ENCODE measurements at regions not wholly inside any gene's neighbourhood (a gene's known extent, or its start where the extent isn't known, plus 50 kb on each side); places are given as distances from the start of the nearest gene placed in this dataset.

GRCh38 chr10:64156166-64156565, 635.0 kb downstream of the REEP3 start:
- Histone ChIP-seq H4K20me1 (ENCODE audit: control insufficient read depth, insufficient read depth, low read length, poor library complexity, severe bottlenecking) (no peaks in the 10 kb centered on the region), H3K27me3 (replicated peaks in 1 of 4; ENCODE audit: control extremely low read depth in 1 of 4, control insufficient read depth in 3 of 4, insufficient read depth in 4 of 4, low read length in 3 of 4) (no peaks in the 10 kb centered on the region), H2AFZ (ENCODE audit: insufficient read depth, low read depth, low read length, poor library complexity, severe bottlenecking) (no peak overlapping the region), H3K36me3 (replicated peaks in 1 of 2; ENCODE audit: control extremely low read depth in 1 of 2, control insufficient read depth in 1 of 2, extremely low read depth in 1 of 2, insufficient read depth in 2 of 2, low read length in 1 of 2) (no peaks in the 10 kb centered on the region), H3K9me3 (ENCODE audit: control extremely low read depth in 1 of 3, control insufficient read depth in 2 of 3, insufficient read depth in 1 of 3, low read length in 2 of 3) (no peaks in the 10 kb centered on the region), H3K4me3 (ENCODE audit: control extremely low read depth in 1 of 5, extremely low read depth in 1 of 5, insufficient read depth in 1 of 5, low read depth in 2 of 5, low read length in 4 of 5) (no peak overlapping the region), H3K9ac (ENCODE audit: low read length) (no peak overlapping the region), H3K79me2 (ENCODE audit: control insufficient read depth, insufficient read depth, low read length) (no peaks in the 10 kb centered on the region), H3K4me2 (replicated peaks; ENCODE audit: low read depth, low read length, poor library complexity, severe bottlenecking) (no peak overlapping the region), H3K4me1 (ENCODE audit: control insufficient read depth in 2 of 2, insufficient read depth in 2 of 2, low read length in 2 of 2) (no peaks in the 10 kb centered on the region), H3K27ac (ENCODE audit: low read length in 2 of 2) (no peak overlapping the region)
- TF ChIP-seq CTCF (IDR thresholded peaks at IDR 0.05) (no peak), EZH2 (IDR thresholded peaks at IDR 0.05; ENCODE audit: borderline replicate concordance, insufficient read depth, low read depth, low read length, poor library complexity, severe bottlenecking) (no peak)
- Mint-ChIP-seq H3K27ac (no peak overlapping the region), H3K9me3 (ENCODE audit: insufficient read depth) (no peaks in the 10 kb centered on the region), H3K27me3 (peaks cover 3% of the 10 kb centered on the region), H3K4me1 (no peaks in the 10 kb centered on the region), H3K4me3 (no peak overlapping the region)
- ChIA-PET POLR2A (no interaction called here), CTCF (no interaction called here)
- no CpG with 5 or more reads among the region's 3 CpGs for WGBS (ENCODE audit: insufficient coverage)
- ATAC-seq (ENCODE audit: low read depth) (no peak), DNase-seq (no peak)
- intact Hi-C loops (cut with micrococcal nuclease): no loop called here

DNA sequence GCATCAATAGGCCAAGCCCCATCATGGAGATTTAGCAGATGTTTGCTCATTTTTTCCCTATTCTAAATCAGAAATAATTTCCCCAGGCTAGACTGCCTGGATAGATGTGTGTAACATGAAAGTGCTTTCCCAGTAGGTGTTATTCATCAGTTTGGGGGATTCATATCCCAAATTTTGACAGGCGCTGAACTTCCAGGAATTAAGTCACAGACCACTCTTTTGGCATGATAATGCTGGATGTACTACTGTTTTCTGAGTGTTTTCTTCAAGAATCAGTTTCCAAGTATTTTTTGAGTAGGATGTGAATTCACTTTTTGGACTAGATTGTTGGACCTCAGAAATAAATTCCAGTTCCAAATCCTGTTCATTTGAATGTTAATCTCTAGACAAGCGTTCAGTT, 637.4 kb downstream of the REEP3 start:
- H3K4me1 Mint-ChIP-seq: no peaks in the 10 kb centered on the region

More for the DNA sequence above, 637.4 kb downstream of the REEP3 start:
- H3K9ac ChIP-seq (ENCODE audit: low read length): no peak overlapping the region
- intact Hi-C loops (cut with micrococcal nuclease): no loop called here
- Mint-ChIP-seq H3K27ac (no peak overlapping the region), H3K9me3 (ENCODE audit: insufficient read depth) (no peaks in the 10 kb centered on the region), H3K4me3 (no peak overlapping the region), H3K27me3 (no peaks in the 10 kb centered on the region)
- no peaks in the 10 kb centered on the region for H3K9me3 ChIP-seq (ENCODE audit: control extremely low read depth in 1 of 3, control insufficient read depth in 2 of 3, insufficient read depth in 1 of 3, low read length in 2 of 3)
- no peak overlapping the region for H3K4me2 ChIP-seq (replicated peaks; ENCODE audit: low read depth, low read length, poor library complexity, severe bottlenecking)
- ChIA-PET CTCF (no interaction called here), POLR2A (no interaction called here)
- TF ChIP-seq CTCF (IDR thresholded peaks at IDR 0.05) (no peak), EZH2 (IDR thresholded peaks at IDR 0.05; ENCODE audit: borderline replicate concordance, insufficient read depth, low read depth, low read length, poor library complexity, severe bottlenecking) (no peak)
- DNase-seq (no peak), ATAC-seq (ENCODE audit: low read depth) (no peak)
- H3K36me3 ChIP-seq (replicated peaks in 1 of 2; ENCODE audit: control extremely low read depth in 1 of 2, control insufficient read depth in 1 of 2, extremely low read depth in 1 of 2, insufficient read depth in 2 of 2, low read length in 1 of 2): no peaks in the 10 kb centered on the region
- no peaks in the 10 kb centered on the region for H4K20me1 ChIP-seq (ENCODE audit: control insufficient read depth, insufficient read depth, low read length, poor library complexity, severe bottlenecking)
- H3K79me2 ChIP-seq (ENCODE audit: control insufficient read depth, insufficient read depth, low read length): no peaks in the 10 kb centered on the region
- H3K4me3 ChIP-seq (ENCODE audit: control extremely low read depth in 1 of 5, extremely low read depth in 1 of 5, insufficient read depth in 1 of 5, low read depth in 2 of 5, low read length in 4 of 5): no peak overlapping the region
- H3K27ac ChIP-seq (ENCODE audit: low read length in 2 of 2): no peak overlapping the region
- no peaks in the 10 kb centered on the region for H3K27me3 ChIP-seq (replicated peaks in 1 of 4; ENCODE audit: control extremely low read depth in 1 of 4, control insufficient read depth in 3 of 4, insufficient read depth in 4 of 4, low read length in 3 of 4)
- H2AFZ ChIP-seq (ENCODE audit: insufficient read depth, low read depth, low read length, poor library complexity, severe bottlenecking): no peak overlapping the region
- H3K4me1 ChIP-seq (ENCODE audit: control insufficient read depth in 2 of 2, insufficient read depth in 2 of 2, low read length in 2 of 2): no peaks in the 10 kb centered on the region
- 100% methylated on average over 2 of the region's 2 CpGs for WGBS (ENCODE audit: insufficient coverage)

Data from B cell (primary cell).